ENCODE measurements at regions not wholly inside any gene's neighbourhood (a gene's known extent, or its start where the extent isn't known, plus 50 kb on each side); places are given as distances from the start of the nearest gene placed in this dataset.

- TF ChIP-seq GATA2 (IDR thresholded peaks at IDR 0.05; ENCODE audit: low read depth, low read length) (no peak), GATA3 (IDR thresholded peaks at IDR 0.05; ENCODE audit: low read depth, low read length) (no peak)
Observed at GRCh38 chr12:90460681-90461080, 494.3 kb downstream of the CCER1 start.

Data from SH-SY5Y (cell line).